ENCODE measurements at regions not wholly inside any gene's neighbourhood (a gene's known extent, or its start where the extent isn't known, plus 50 kb on each side); places are given as distances from the start of the nearest gene placed in this dataset.

GRCh38 chr2:3073041-3073595, 304.5 kb downstream of the EIPR1 start:
- Histone ChIP-seq H3K4me3 (ENCODE audit: extremely low read depth in 1 of 4, insufficient read depth in 2 of 4, low read depth in 3 of 4, low read length in 4 of 4) (no peak overlapping the region), H3K79me1 (ENCODE audit: low read depth, low read length) (no peaks in the 10 kb centered on the region), H3K9me3 (ENCODE audit: insufficient read depth in 2 of 2, low read depth in 1 of 2, low read length in 1 of 2) (no peaks in the 10 kb centered on the region), H2BK20ac (ENCODE audit: low read length) (no peak overlapping the region), H3K4me1 (replicated peaks in 1 of 4; ENCODE audit: control insufficient read depth in 3 of 4, insufficient read depth in 4 of 4, low read length in 3 of 4) (peaks cover 0 to 3% (median under 1%) of the 10 kb centered on the region in 4 experiments; a peak in 2 of 7 replicates), H3K79me2 (ENCODE audit: control insufficient read depth in 1 of 2, insufficient read depth in 2 of 2, low read length in 2 of 2) (no peaks in the 10 kb centered on the region), H3K18ac (ENCODE audit: extremely low read depth, low read length) (no peak overlapping the region), H2BK5ac (ENCODE audit: low read depth, low read length) (no peak overlapping the region), H3K23ac (ENCODE audit: insufficient read length) (no peak overlapping the region), H4K5ac (ENCODE audit: insufficient read length, low read depth, low read length) (no peak overlapping the region), H2AFZ (ENCODE audit: low read length) (no peak overlapping the region), H2BK12ac (ENCODE audit: low read depth, low read length) (no peak overlapping the region), H4K91ac (replicated peaks; ENCODE audit: insufficient read length, low read length) (no peak overlapping the region), H3K9ac (replicated peaks in 1 of 4; ENCODE audit: extremely low read depth in 1 of 4, low read depth in 3 of 4, low read length in 3 of 4) (no peak overlapping the region), H3K4ac (replicated peaks; ENCODE audit: insufficient read length, low read depth, low read length) (no peak overlapping the region), H4K20me1 (replicated peaks in 1 of 2; ENCODE audit: control insufficient read depth in 1 of 2, insufficient read depth in 2 of 2, low read length in 2 of 2) (no peaks in the 10 kb centered on the region), H2BK15ac (ENCODE audit: low read length) (no peak overlapping the region), H3K27me3 (replicated peaks in 1 of 4; ENCODE audit: control insufficient read depth in 3 of 4, extremely low read depth in 1 of 4, insufficient read depth in 3 of 4, low read length in 3 of 4) (no peaks in the 10 kb centered on the region), H3K23me2 (ENCODE audit: low read depth, low read length) (no peaks in the 10 kb centered on the region), H3K14ac (ENCODE audit: insufficient read length) (no peak overlapping the region), H3K4me2 (ENCODE audit: insufficient read depth in 1 of 2, low read depth in 2 of 2, low read length in 2 of 2) (no peak overlapping the region), H4K8ac (ENCODE audit: extremely low read depth, insufficient read depth, low read length) (no peak overlapping the region), H3K56ac (replicated peaks; ENCODE audit: insufficient read length, low read depth, low read length) (no peak overlapping the region), H3K36me3 (ENCODE audit: control insufficient read depth in 2 of 4, insufficient read depth in 4 of 4, low read length in 3 of 4) (no peaks in the 10 kb centered on the region), H2BK120ac (replicated peaks; ENCODE audit: low read depth, low read length) (no peak overlapping the region), H2AK5ac (ENCODE audit: low read depth, low read length) (no peak overlapping the region), H3K27ac (ENCODE audit: low read depth, low read length) (no peak overlapping the region)
- 92% methylated on average over 13 of the region's 13 CpGs; no CpG with 5 or more reads in 1 of the 2 experiments for WGBS, 2 experiments (ENCODE audit: extremely low coverage in 1 of 2, insufficient coverage in 1 of 2, insufficient read length in 1 of 2, insufficient replicate concordance in 2 of 2, low coverage in 1 of 2, low lambda C conversion rate in 2 of 2, missing lambda C conversion rate in 1 of 2)
- POLR2A ChIA-PET (ENCODE audit: partially characterized antibody), result interaction anchor here (1.4 kb wide), 1 partner anchor 58 kb away, joined by 4 read pairs; no protein-coding TSS in a partner anchor
- TF ChIP-seq CTBP2 (IDR thresholded peaks at IDR 0.05; ENCODE audit: borderline replicate concordance, insufficient read depth, insufficient read length, low read length) (no peak), KDM5A (IDR thresholded peaks at IDR 0.05; ENCODE audit: low read length) (no peak)
- FAIRE-seq (no peak), DNase-seq (ENCODE audit: low read depth in 1 of 2, low spot score in 2 of 2) (no peak)
- CTCF ChIA-PET (ENCODE audit: partially characterized antibody), result no interaction called here

Measured in H1 (cell line).